CD1c-positive myeloid dendritic cell (primary cell): ENCODE measurements at regions not wholly inside any gene's neighbourhood (a gene's known extent, or its start where the extent isn't known, plus 50 kb on each side); places are given as distances from the start of the nearest gene placed in this dataset.

Experiments
- DNase-seq: peaks from one replicate; pipeline ENCODE4 v3.0.0-alpha.2; 2016; ENCODE audit errors: extremely low spot score

- no peak for DNase-seq
These were observed 1007.7 kb upstream of the SEMA6D start for GRCh38 chr15:46709460-46710083.

GRCh38 chr15:46710401-46710960, 1006.8 kb upstream of the SEMA6D start:
- no peak for DNase-seq

GRCh38 chr15:46713045-46713444, 1004.3 kb upstream of the SEMA6D start:
- no peak for DNase-seq

GRCh38 chr15:46714950-46715349, 1002.4 kb upstream of the SEMA6D start:
- no peak for DNase-seq

GRCh38 chr15:46723308-46723707, 994.0 kb upstream of the SEMA6D start:
- DNase-seq, result no peak

GRCh38 chr15:46732060-46732459, 985.2 kb upstream of the SEMA6D start:
- no peak for DNase-seq

- no peak for DNase-seq
These were observed 982.2 kb upstream of the SEMA6D start for GRCh38 chr15:46735115-46735514.

- no peak for DNase-seq
These were observed 966.0 kb upstream of the SEMA6D start for GRCh38 chr15:46751303-46751702.

- DNase-seq, result no peak
These were observed 963.4 kb upstream of the SEMA6D start for GRCh38 chr15:46753946-46754345.

GRCh38 chr15:46763091-46763490, 954.2 kb upstream of the SEMA6D start:
- no peak for DNase-seq

GRCh38 chr15:46764851-46765250, 952.5 kb upstream of the SEMA6D start:
- DNase-seq, result no peak

GRCh38 chr15:46766021-46766420, 951.3 kb upstream of the SEMA6D start:
- no peak for DNase-seq

GRCh38 chr15:46768287-46768686, 949.0 kb upstream of the SEMA6D start:
- no peak for DNase-seq

- DNase-seq, result no peak
These were observed 944.3 kb upstream of the SEMA6D start for GRCh38 chr15:46773016-46773415.

GRCh38 chr15:46778876-46779275, 938.4 kb upstream of the SEMA6D start:
- DNase-seq, result no peak

- DNase-seq, result no peak
These were observed 930.6 kb upstream of the SEMA6D start for GRCh38 chr15:46786590-46787285.

GRCh38 chr15:46795685-46796084, 921.6 kb upstream of the SEMA6D start:
- DNase-seq, result no peak

GRCh38 chr15:46808834-46809233, 908.5 kb upstream of the SEMA6D start:
- DNase-seq, result no peak

- no peak for DNase-seq
These were observed 902.1 kb upstream of the SEMA6D start for GRCh38 chr15:46815240-46815639.

GRCh38 chr15:46815765-46816164, 901.5 kb upstream of the SEMA6D start:
- DNase-seq, result no peak

GRCh38 chr15:46848704-46849103, 868.6 kb upstream of the SEMA6D start:
- no peak for DNase-seq

- DNase-seq, result no peak
These were observed 863.7 kb upstream of the SEMA6D start for GRCh38 chr15:46853600-46853999.

- DNase-seq, result no peak
These were observed 862.7 kb upstream of the SEMA6D start for GRCh38 chr15:46854564-46854963.
